ENCODE measurements at regions not wholly inside any gene's neighbourhood (a gene's known extent, or its start where the extent isn't known, plus 50 kb on each side); places are given as distances from the start of the nearest gene placed in this dataset.

DNA sequence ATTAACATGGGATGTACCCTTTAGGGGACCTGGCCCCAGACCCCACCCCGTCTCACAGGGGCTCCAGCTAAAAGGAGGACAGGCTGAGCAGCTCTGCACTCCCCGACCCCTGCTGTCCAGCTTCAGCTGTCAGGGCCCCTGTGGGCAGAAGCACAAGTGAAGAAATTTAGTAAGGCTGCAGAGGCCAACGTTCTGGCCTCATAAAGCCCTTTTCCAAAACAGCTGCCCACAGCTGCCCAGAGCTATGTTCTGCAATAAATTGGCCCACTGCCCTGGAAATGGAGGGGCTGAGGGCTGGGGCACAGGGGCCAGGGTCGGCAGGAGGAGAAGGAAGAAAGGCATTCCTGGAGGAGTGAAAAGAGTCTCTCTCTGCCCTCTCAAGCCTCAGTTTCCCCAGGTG is 357.1 kb downstream of the BCL11B start:
- TF ChIP-seq CTCF (conservative IDR thresholded peaks at IDR 0.05 in 1 of 2, IDR thresholded peaks at IDR 0.05 in 1 of 2; ENCODE audit: extremely low read depth in 1 of 2, insufficient read depth in 1 of 2, low read depth in 1 of 2, low read length in 2 of 2) (no peak), EZH2 (IDR thresholded peaks at IDR 0.05; ENCODE audit: borderline replicate concordance, low read length) (no peak)

Measured in mammary epithelial cell (primary cell).